GM23338 (cell line): ENCODE measurements at regions not wholly inside any gene's neighbourhood (a gene's known extent, or its start where the extent isn't known, plus 50 kb on each side); places are given as distances from the start of the nearest gene placed in this dataset.

Experiments
- ATAC-seq: fragments of 200-7000 bp; cut with Tn5 transposase; 3 replicates; pipeline ENCODE4 v1.9.1; 2020
- DNase-seq: peaks from one replicate; pipeline ENCODE4 v3.0.0-alpha.2; 2015; ENCODE audit warnings: low spot score
- H2AFZ ChIP-seq: fragments of 200-600 bp; sonication (generic); 2 replicates; pipeline ENCODE4 v1.8.0; 2016; ENCODE audit warnings: antibody characterized with exemption, mild to moderate bottlenecking, moderate library complexity
- H3F3A ChIP-seq: fragments of 200-600 bp; sonication (generic); replicated peaks from 2 replicates; pipeline ENCODE4 v1.8.0; 2017; ENCODE audit warnings: antibody characterized with exemption, mixed run types, low read depth
- H3K27ac ChIP-seq: fragments of 200-600 bp; sonication (generic); 2 replicates; pipeline ENCODE4 v1.6.1; 2016; ENCODE audit warnings: low read depth
- H3K27me3 ChIP-seq: fragments of 200-600 bp; sonication (generic); 2 replicates; pipeline ENCODE4 v1.8.0; 2016; ENCODE audit warnings: mild to moderate bottlenecking, mixed run types, moderate library complexity; ENCODE audit not compliant: insufficient read depth
- H3K36me3 ChIP-seq: fragments of 200-600 bp; sonication (generic); 2 replicates; pipeline ENCODE4 v1.8.0; 2016; ENCODE audit warnings: mild to moderate bottlenecking; ENCODE audit not compliant: insufficient read depth
- H3K4me1 ChIP-seq: fragments of 200-600 bp; sonication (generic); 2 replicates; pipeline ENCODE4 v1.8.0; 2016; ENCODE audit warnings: mild to moderate bottlenecking, moderate library complexity; ENCODE audit not compliant: insufficient read depth
- H3K4me2 ChIP-seq: fragments of 200-600 bp; sonication (generic); 2 replicates; pipeline ENCODE4 v1.7.1; 2017; ENCODE audit warnings: mixed run types
- H3K4me3 ChIP-seq: fragments of 200-600 bp; sonication (generic); 2 replicates; pipeline ENCODE4 v1.6.1; 2016; ENCODE audit warnings: mixed run types
- H3K79me2 ChIP-seq: fragments of 200-600 bp; sonication (generic); replicated peaks from 2 replicates; pipeline ENCODE4 v1.8.0; 2017; ENCODE audit warnings: mild to moderate bottlenecking; ENCODE audit not compliant: insufficient read depth
- H3K9me2 ChIP-seq: fragments of 200-600 bp; sonication (generic); 2 replicates; pipeline ENCODE4 v1.8.0; 2017; ENCODE audit not compliant: insufficient read depth
- H4K20me1 ChIP-seq: fragments of 200-600 bp; sonication (generic); replicated peaks from 2 replicates; pipeline ENCODE4 v1.8.0; 2017; ENCODE audit warnings: mild to moderate bottlenecking; ENCODE audit not compliant: insufficient read depth
- H3K27ac Mint-ChIP-seq: 2 replicates; pipeline ENCODE4 v1.8.0; 2020; ENCODE audit warnings: inconsistent platforms, mild to moderate bottlenecking, moderate library complexity, mixed read lengths
- H3K27me3 Mint-ChIP-seq: 3 replicates; pipeline ENCODE4 v1.8.0; 2022; ENCODE audit warnings: low read depth, mild to moderate bottlenecking, moderate library complexity, mixed read lengths, inconsistent platforms; ENCODE audit not compliant: insufficient read depth, poor library complexity
- H3K36me3 Mint-ChIP-seq: 3 replicates; pipeline ENCODE4 v1.8.0; 2021; ENCODE audit warnings: low read depth, mild to moderate bottlenecking, inconsistent platforms, moderate library complexity, mixed read lengths
- H3K4me1 Mint-ChIP-seq: 3 replicates; pipeline ENCODE4 v1.8.0; 2020; ENCODE audit warnings: mild to moderate bottlenecking, inconsistent platforms, mixed read lengths
- H3K4me3 Mint-ChIP-seq: 3 replicates; pipeline ENCODE4 v1.8.0; 2021; ENCODE audit warnings: moderate library complexity, mild to moderate bottlenecking, inconsistent platforms, mixed read lengths
- H3K9me3 Mint-ChIP-seq: 3 replicates; pipeline ENCODE4 v1.8.0; 2020; ENCODE audit warnings: moderate library complexity, mild to moderate bottlenecking, inconsistent platforms, mixed read lengths
- CREB1 ChIP-seq: fragments of 250-450 bp; sonication (Bioruptor Pico); IDR thresholded peaks from 2 replicates; pipeline ENCODE4 v1.5.0; 2020; ENCODE audit warnings: low read depth, mild to moderate bottlenecking, moderate library complexity
- ETS1 ChIP-seq: IDR thresholded peaks from 2 replicates; pipeline ENCODE4 v1.6.1; 2016; ENCODE audit warnings: antibody characterized with exemption
- EZH2 ChIP-seq: fragments of 200-600 bp; sonication (generic); IDR thresholded peaks from one replicate; pipeline ENCODE4 v1.8.0; 2017; ENCODE audit warnings: antibody characterized with exemption, mild to moderate bottlenecking, low read depth; ENCODE audit not compliant: unreplicated experiment
- EZH2phosphoT487 ChIP-seq: fragments of 200-600 bp; sonication (generic); IDR thresholded peaks from one replicate; pipeline ENCODE4 v1.8.1; 2018; ENCODE audit warnings: antibody characterized with exemption; ENCODE audit not compliant: unreplicated experiment
- REST ChIP-seq: IDR thresholded peaks from one replicate; pipeline ENCODE4 v1.6.1; 2018; ENCODE audit warnings: antibody characterized with exemption; ENCODE audit not compliant: unreplicated experiment
- ZNF114 ChIP-seq: fragments of 250-450 bp; sonication (Bioruptor Pico); IDR thresholded peaks from 2 replicates; pipeline ENCODE4 v1.5.0; 2020; ENCODE audit warnings: mild to moderate bottlenecking, moderate library complexity
- TF ChIP-seq, protein P1 (sequence below), 2 experiments: fragments of 200-600 bp in 1 of 2; sonication (generic) in 1 of 2; conservative IDR thresholded peaks; 2 replicates each; pipeline versions ENCODE4 v1.5.1 to v1.6.1; 2016 to 2017; ENCODE audit warnings: antibody characterized with exemption in 2 of 2, low read depth in 2 of 2, mild to moderate bottlenecking in 2 of 2, moderate library complexity in 1 of 2

- TF ChIP-seq ETS1: no peak
- no peak for TF ChIP-seq ZNF114 (CRISPR knock-in tag)
- TF ChIP-seq, protein P1, sequence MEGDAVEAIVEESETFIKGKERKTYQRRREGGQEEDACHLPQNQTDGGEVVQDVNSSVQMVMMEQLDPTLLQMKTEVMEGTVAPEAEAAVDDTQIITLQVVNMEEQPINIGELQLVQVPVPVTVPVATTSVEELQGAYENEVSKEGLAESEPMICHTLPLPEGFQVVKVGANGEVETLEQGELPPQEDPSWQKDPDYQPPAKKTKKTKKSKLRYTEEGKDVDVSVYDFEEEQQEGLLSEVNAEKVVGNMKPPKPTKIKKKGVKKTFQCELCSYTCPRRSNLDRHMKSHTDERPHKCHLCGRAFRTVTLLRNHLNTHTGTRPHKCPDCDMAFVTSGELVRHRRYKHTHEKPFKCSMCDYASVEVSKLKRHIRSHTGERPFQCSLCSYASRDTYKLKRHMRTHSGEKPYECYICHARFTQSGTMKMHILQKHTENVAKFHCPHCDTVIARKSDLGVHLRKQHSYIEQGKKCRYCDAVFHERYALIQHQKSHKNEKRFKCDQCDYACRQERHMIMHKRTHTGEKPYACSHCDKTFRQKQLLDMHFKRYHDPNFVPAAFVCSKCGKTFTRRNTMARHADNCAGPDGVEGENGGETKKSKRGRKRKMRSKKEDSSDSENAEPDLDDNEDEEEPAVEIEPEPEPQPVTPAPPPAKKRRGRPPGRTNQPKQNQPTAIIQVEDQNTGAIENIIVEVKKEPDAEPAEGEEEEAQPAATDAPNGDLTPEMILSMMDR (conservative IDR thresholded peaks at IDR 0.05; ENCODE audit: low read depth in 2 of 2): no peak
- no peak for TF ChIP-seq EZH2phosphoT487
- TF ChIP-seq REST: no peak
Observed at GRCh38 chr11:64502634-64503033, 53.1 kb upstream of the SLC22A11 start (continued).

- Mint-ChIP-seq H3K9me3 (no peaks in the 10 kb centered on the region; the same call in 2 of the 3 replicates), H3K4me3 (no peak overlapping the region), H3K27ac (no peak overlapping the region), H3K36me3 (no peaks in the 10 kb centered on the region), H3K4me1 (no peaks in the 10 kb centered on the region), H3K27me3 (peaks cover 14% of the 10 kb centered on the region)
- no peaks in the 10 kb centered on the region for H4K20me1 ChIP-seq
- ATAC-seq: no peak
- peaks cover 8% of the 10 kb centered on the region; the same call in 1 of the 2 replicates for H3K9me2 ChIP-seq
- H3K4me1 ChIP-seq: no peaks in the 10 kb centered on the region
- H3F3A ChIP-seq: no peaks in the 10 kb centered on the region
- peaks cover 11% of the 10 kb centered on the region for H3K27me3 ChIP-seq
- no peak overlapping the region for H2AFZ ChIP-seq
- H3K4me3 ChIP-seq: no peak overlapping the region
- H3K27ac ChIP-seq: no peak overlapping the region
- TF ChIP-seq CREB1 (CRISPR knock-in tag) (no peak), EZH2 (no peak)
- no peaks in the 10 kb centered on the region for H3K36me3 ChIP-seq
- DNase-seq: no peak
- H3K4me2 ChIP-seq: no peak overlapping the region
- no peaks in the 10 kb centered on the region for H3K79me2 ChIP-seq
Observed at GRCh38 chr11:64503186-64503753, 52.5 kb upstream of the SLC22A11 start.
